Breast epithelium (tissue), 3 donors: ENCODE measurements at regions not wholly inside any gene's neighbourhood (a gene's known extent, or its start where the extent isn't known, plus 50 kb on each side); places are given as distances from the start of the nearest gene placed in this dataset.

ENCODE experiments used
- CTCF ChIP-seq, 3 donors: fragments of 450-650 bp; IDR thresholded peaks; one replicate each; pipeline ENCODE4 v1.5.1; 2016 to 2017; ENCODE audit warnings: antibody characterized with exemption in 3 of 3, mild to moderate bottlenecking in 3 of 3, moderate library complexity in 3 of 3
- POLR2AphosphoS5 ChIP-seq, 3 donors: sonication (generic); formaldehyde crosslinking; IDR thresholded peaks; one replicate each; pipeline ENCODE4 v1.6.1; 2017; ENCODE audit warnings: antibody characterized with exemption in 3 of 3

- TF ChIP-seq CTCF (IDR thresholded peaks at IDR 0.05) = no peak
- TF ChIP-seq POLR2AphosphoS5 (IDR thresholded peaks at IDR 0.05) = no peak
Observed at GRCh38 chr22:22155146-22155545, 89.4 kb upstream of the VPREB1 start.
